ENCODE measurements at regions not wholly inside any gene's neighbourhood (a gene's known extent, or its start where the extent isn't known, plus 50 kb on each side); places are given as distances from the start of the nearest gene placed in this dataset.

- intact Hi-C loops (cut with micrococcal nuclease): no loop called here
- no peak overlapping the region for H3K14ac ChIP-seq (replicated peaks; ENCODE audit: low read depth, low read length)
Observed at GRCh38 chr7:153044981-153045380, 285.4 kb downstream of the ACTR3B start.

More at GRCh38 chr7:153044981-153045380, 285.4 kb downstream of the ACTR3B start:
- H2BK120ac ChIP-seq (ENCODE audit: low read depth, low read length): no peak overlapping the region
- no peak overlapping the region for H2BK15ac ChIP-seq (ENCODE audit: low read depth, low read length)
- DNase-seq (no peak), ATAC-seq (ENCODE audit: low read depth) (no peak)
- H3K27ac ChIP-seq (ENCODE audit: insufficient read depth, low read length): no peak overlapping the region
- no TSS peak for BruUV-seq (replicated peaks)
- no peaks in the 10 kb centered on the region for H3K9me1 ChIP-seq (ENCODE audit: insufficient read depth, low read length)
- TF ChIP-seq POLR2A (IDR thresholded peaks at IDR 0.05; ENCODE audit: low read depth, low read length): no peak
- no peak for TF ChIP-seq NFE2L2 (IDR thresholded peaks at IDR 0.05; ENCODE audit: low read depth, low read length)
- no peak for TF ChIP-seq RFX5 (IDR thresholded peaks at IDR 0.05; ENCODE audit: low read depth, low read length)
- TF ChIP-seq, protein P1, sequence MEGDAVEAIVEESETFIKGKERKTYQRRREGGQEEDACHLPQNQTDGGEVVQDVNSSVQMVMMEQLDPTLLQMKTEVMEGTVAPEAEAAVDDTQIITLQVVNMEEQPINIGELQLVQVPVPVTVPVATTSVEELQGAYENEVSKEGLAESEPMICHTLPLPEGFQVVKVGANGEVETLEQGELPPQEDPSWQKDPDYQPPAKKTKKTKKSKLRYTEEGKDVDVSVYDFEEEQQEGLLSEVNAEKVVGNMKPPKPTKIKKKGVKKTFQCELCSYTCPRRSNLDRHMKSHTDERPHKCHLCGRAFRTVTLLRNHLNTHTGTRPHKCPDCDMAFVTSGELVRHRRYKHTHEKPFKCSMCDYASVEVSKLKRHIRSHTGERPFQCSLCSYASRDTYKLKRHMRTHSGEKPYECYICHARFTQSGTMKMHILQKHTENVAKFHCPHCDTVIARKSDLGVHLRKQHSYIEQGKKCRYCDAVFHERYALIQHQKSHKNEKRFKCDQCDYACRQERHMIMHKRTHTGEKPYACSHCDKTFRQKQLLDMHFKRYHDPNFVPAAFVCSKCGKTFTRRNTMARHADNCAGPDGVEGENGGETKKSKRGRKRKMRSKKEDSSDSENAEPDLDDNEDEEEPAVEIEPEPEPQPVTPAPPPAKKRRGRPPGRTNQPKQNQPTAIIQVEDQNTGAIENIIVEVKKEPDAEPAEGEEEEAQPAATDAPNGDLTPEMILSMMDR (conservative IDR thresholded peaks at IDR 0.05; ENCODE audit: low read depth, low read length): no peak
- no peak for TF ChIP-seq BHLHE40 (IDR thresholded peaks at IDR 0.05; ENCODE audit: low read depth, low read length)
- TF ChIP-seq CHD1 (IDR thresholded peaks at IDR 0.05; ENCODE audit: low read depth, low read length): no peak
- TF ChIP-seq CEBPB (IDR thresholded peaks at IDR 0.05; ENCODE audit: low read depth, low read length): no peak
- no peak for TF ChIP-seq MAFK (IDR thresholded peaks at IDR 0.05; ENCODE audit: low read depth, low read length)
- TF ChIP-seq USF2 (IDR thresholded peaks at IDR 0.05; ENCODE audit: low read depth, low read length): no peak
- TF ChIP-seq MXI1 (IDR thresholded peaks at IDR 0.05; ENCODE audit: borderline replicate concordance, low read depth, low read length): no peak
- TF ChIP-seq RCOR1 (IDR thresholded peaks at IDR 0.05; ENCODE audit: insufficient replicate concordance, low read length): no peak
- ChIA-PET POLR2A (ENCODE audit: unreplicated experiment) (no interaction called here), CTCF (no interaction called here)
- H4K91ac ChIP-seq (ENCODE audit: insufficient read depth, low read depth, low read length): no peak overlapping the region
- H3K4me2 ChIP-seq (ENCODE audit: low read depth, low read length): no peak overlapping the region
- no peaks in the 10 kb centered on the region for H3K4me1 ChIP-seq (ENCODE audit: control insufficient read depth, insufficient read depth, low read length)
- H3K56ac ChIP-seq (ENCODE audit: extremely low read depth, insufficient read depth, low read length): no peak overlapping the region
- H3K36me3 ChIP-seq (ENCODE audit: control insufficient read depth, insufficient read depth, low read length): no peaks in the 10 kb centered on the region
- no peak overlapping the region for H2AFZ ChIP-seq (replicated peaks; ENCODE audit: low read length, poor library complexity)
- in situ Hi-C loops (cut with MboI; ENCODE audit: low sequenced_read_pairs): no loop called here
- no peak overlapping the region for H3K4me3 ChIP-seq (ENCODE audit: insufficient read depth, low read depth, low read length)
- H2AK5ac ChIP-seq (ENCODE audit: low read depth, low read length): no peak overlapping the region
- no peak overlapping the region for H2AK9ac ChIP-seq (replicated peaks; ENCODE audit: low read depth, low read length, poor library complexity)
- no peak overlapping the region for H3K23ac ChIP-seq (ENCODE audit: low read depth, low read length)
- H3K18ac ChIP-seq (ENCODE audit: low read depth, low read length): no peak overlapping the region
- H3K9me3 ChIP-seq (ENCODE audit: control insufficient read depth, insufficient read depth, low read length): peaks cover 35% of the 10 kb centered on the region
- no peaks in the 10 kb centered on the region for H3K27me3 ChIP-seq (ENCODE audit: control insufficient read depth, insufficient read depth, low read length)
- no peak overlapping the region for H3K9ac ChIP-seq (ENCODE audit: low read depth, low read length)
- H4K20me1 ChIP-seq (ENCODE audit: insufficient read depth, low read length): no peaks in the 10 kb centered on the region
- no peak overlapping the region for H4K8ac ChIP-seq (ENCODE audit: low read depth in 2 of 2, low read length in 2 of 2)
- H2BK5ac ChIP-seq (ENCODE audit: low read depth, low read length, poor library complexity, severe bottlenecking): no peak overlapping the region
- H2BK20ac ChIP-seq (ENCODE audit: low read depth, low read length): no peak overlapping the region
- no peak overlapping the region for H4K5ac ChIP-seq (ENCODE audit: low read depth, low read length)
- dilution Hi-C loops (cut with HindIII; ENCODE audit: low sequenced_read_pairs, unreplicated experiment): no loop called here
- no peak overlapping the region for H3K4ac ChIP-seq (ENCODE audit: low read depth, low read length)
- no peaks in the 10 kb centered on the region for H3K79me1 ChIP-seq (ENCODE audit: low read depth in 1 of 2, low read length in 2 of 2)
